GM13976 (cell line): ENCODE measurements at regions not wholly inside any gene's neighbourhood (a gene's known extent, or its start where the extent isn't known, plus 50 kb on each side); places are given as distances from the start of the nearest gene placed in this dataset.

Experiments
- DNase-seq: peaks from one replicate; pipeline ENCODE4 v3.0.0; 2012; ENCODE audit warnings: low spot score
- in situ Hi-C: fragments of 300-500 bp; cut with MboI; formaldehyde crosslinking; loops from one replicate; pipeline ENCODE4 v1.12.0; 2022; ENCODE audit warnings: low sequenced_read_pairs, mixed read lengths, inconsistent platforms; ENCODE audit not compliant: unreplicated experiment
- TF ChIP-seq, protein P1 (sequence below): IDR thresholded peaks from 2 replicates; pipeline ENCODE4 v1.5.1; 2012; ENCODE audit warnings: borderline replicate concordance, mild to moderate bottlenecking; ENCODE audit not compliant: insufficient read depth; ENCODE audit errors: extremely low read depth, missing control alignments, control extremely low read depth

DNA sequence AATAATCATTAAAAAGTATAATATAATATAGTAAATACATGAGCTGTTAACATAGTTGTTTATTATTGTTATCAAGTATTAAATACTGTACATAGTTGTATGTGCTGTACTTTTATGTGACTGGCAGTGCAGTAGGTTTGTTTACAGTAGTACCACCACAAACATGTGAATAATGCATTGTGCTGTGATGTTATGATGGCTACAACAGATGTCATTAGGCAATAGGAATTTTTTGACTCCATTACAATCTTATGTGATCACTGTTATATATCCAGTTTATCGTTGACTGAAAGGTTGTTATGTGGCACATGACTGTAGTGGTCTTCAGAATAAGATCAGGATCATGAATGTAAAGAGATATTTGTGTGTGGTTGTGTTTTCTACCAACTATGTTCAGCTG lies 577.8 kb downstream of the JRKL start:
- TF ChIP-seq, protein P1, sequence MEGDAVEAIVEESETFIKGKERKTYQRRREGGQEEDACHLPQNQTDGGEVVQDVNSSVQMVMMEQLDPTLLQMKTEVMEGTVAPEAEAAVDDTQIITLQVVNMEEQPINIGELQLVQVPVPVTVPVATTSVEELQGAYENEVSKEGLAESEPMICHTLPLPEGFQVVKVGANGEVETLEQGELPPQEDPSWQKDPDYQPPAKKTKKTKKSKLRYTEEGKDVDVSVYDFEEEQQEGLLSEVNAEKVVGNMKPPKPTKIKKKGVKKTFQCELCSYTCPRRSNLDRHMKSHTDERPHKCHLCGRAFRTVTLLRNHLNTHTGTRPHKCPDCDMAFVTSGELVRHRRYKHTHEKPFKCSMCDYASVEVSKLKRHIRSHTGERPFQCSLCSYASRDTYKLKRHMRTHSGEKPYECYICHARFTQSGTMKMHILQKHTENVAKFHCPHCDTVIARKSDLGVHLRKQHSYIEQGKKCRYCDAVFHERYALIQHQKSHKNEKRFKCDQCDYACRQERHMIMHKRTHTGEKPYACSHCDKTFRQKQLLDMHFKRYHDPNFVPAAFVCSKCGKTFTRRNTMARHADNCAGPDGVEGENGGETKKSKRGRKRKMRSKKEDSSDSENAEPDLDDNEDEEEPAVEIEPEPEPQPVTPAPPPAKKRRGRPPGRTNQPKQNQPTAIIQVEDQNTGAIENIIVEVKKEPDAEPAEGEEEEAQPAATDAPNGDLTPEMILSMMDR = no peak
- in situ Hi-C loops = no loop called here
- DNase-seq = no peak

GRCh38 chr11:96969251-96969650 lies 579.4 kb downstream of the JRKL start:
- in situ Hi-C loops = no loop called here
- TF ChIP-seq, protein P1 = no peak
- no peak for DNase-seq

GRCh38 chr11:96978751-96979150 lies 588.9 kb downstream of the JRKL start:
- TF ChIP-seq, protein P1 = no peak
- in situ Hi-C loops = no loop called here

GRCh38 chr11:96986516-96986915 lies 596.7 kb downstream of the JRKL start:
- in situ Hi-C loops = no loop called here
- DNase-seq = no peak
- TF ChIP-seq, protein P1 = no peak

More at GRCh38 chr11:96978751-96979150, 588.9 kb downstream of the JRKL start:
- DNase-seq = no peak

DNA sequence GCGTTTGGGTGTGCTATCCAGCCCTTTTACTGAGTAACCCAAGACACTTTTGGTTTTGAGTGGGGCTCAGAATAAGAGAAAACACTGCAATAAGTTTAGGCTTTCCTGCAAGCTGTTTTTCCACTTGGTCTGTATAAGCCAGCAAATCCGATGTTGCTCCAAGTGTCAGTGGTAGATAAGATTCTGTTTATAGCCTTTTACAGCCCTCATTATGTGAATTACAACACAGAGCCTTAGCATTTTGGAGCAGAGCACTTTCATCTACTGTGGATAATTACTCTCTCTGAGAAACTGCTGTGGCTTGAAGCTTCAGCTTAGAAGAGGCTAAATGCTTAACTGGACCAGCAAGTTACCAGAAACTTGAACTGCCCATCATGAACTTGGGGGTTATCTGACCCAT lies 601.1 kb downstream of the JRKL start:
- TF ChIP-seq, protein P1 = no peak
- in situ Hi-C loops = no loop called here
- no peak for DNase-seq

DNA sequence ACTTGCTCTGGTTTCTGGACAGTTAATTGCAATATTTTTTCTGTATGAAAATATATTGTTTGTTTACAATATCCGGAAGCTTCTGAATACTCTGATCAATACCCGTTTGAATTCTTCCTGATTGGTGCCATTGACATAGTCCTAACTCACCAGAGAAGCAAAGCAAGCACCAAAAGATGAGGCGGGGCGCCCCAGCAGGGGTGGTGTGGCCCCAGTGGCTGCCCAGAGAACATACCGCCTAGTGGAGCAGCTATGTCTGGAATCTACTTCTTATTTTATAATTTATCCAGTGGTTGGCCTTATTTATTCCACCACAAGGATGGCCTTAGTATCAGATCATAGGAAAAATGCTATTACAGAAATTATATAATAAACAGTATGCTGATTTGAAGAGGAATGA lies 610.7 kb downstream of the JRKL start:
- TF ChIP-seq, protein P1 = no peak
- DNase-seq = no peak
- in situ Hi-C loops = no loop called here

DNA sequence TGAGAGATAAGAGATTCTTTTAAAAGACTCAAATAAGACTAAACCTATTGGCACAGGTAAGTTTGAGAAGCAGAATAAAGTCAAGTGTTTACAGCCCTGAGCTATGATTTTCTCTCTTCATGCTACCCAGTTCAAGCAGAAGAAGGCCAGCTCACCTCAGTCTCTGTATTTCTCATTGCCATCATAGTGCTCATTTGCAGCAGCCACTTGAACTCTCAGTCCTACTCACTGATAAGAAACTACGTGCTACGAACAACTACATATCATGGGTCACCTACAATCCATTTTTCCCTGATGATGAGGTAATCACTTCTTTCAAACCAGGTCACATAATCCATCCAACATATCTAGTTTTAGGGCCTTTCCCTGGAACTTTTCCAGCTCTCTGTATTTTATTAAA lies 617.5 kb downstream of the JRKL start:
- in situ Hi-C loops = no loop called here
- no peak for DNase-seq
- TF ChIP-seq, protein P1 = no peak
